DMS53 (cell line): ENCODE measurements at regions not wholly inside any gene's neighbourhood (a gene's known extent, or its start where the extent isn't known, plus 50 kb on each side); places are given as distances from the start of the nearest gene placed in this dataset.
A peak's percentile ranks its signal among the peaks of the same experiment; 100 is the strongest.

ENCODE experiments used
- DNase-seq: peaks from one replicate; lab custom pipeline; 2025; lab: John Stamatoyannopoulos, UW

GRCh38 chr2:70397186-70397585, 95.3 kb upstream of the FAM136A start:
- no peak for DNase-seq

- DNase-seq, result no peak
These were observed 94.7 kb upstream of the FAM136A start for GRCh38 chr2:70396612-70397011.

- DNase-seq, result no peak
These were observed 92.0 kb upstream of the FAM136A start for GRCh38 chr2:70393881-70394280.

- DNase-seq, result no peak
These were observed 90.1 kb upstream of the FAM136A start for GRCh38 chr2:70391988-70392387.

- no peak for DNase-seq
These were observed 89.4 kb upstream of the FAM136A start for GRCh38 chr2:70391259-70391658.

GRCh38 chr2:70388813-70389212, 86.9 kb upstream of the FAM136A start:
- no peak for DNase-seq

GRCh38 chr2:70388128-70388527, 86.3 kb upstream of the FAM136A start:
- DNase-seq, result no peak

GRCh38 chr2:70385966-70386595, 84.2 kb upstream of the FAM136A start:
- DNase-seq, result no peak

GRCh38 chr2:70385204-70385603, 83.3 kb upstream of the FAM136A start:
- no peak for DNase-seq

GRCh38 chr2:70381821-70382220, 80.0 kb upstream of the FAM136A start:
- DNase-seq, result no peak

GRCh38 chr2:70381235-70381634, 79.4 kb upstream of the FAM136A start:
- no peak for DNase-seq

- DNase-seq, result no peak
These were observed 78.8 kb upstream of the FAM136A start for GRCh38 chr2:70380621-70381020.

GRCh38 chr2:70374616-70375015, 72.7 kb upstream of the FAM136A start:
- DNase-seq, result no peak

- no peak for DNase-seq
These were observed 69.9 kb upstream of the FAM136A start for GRCh38 chr2:70371753-70372152.

- no peak for DNase-seq
These were observed 67.2 kb upstream of the FAM136A start for GRCh38 chr2:70369082-70369481.

- DNase-seq, result no peak
These were observed 66.7 kb upstream of the FAM136A start for GRCh38 chr2:70368545-70368944.

GRCh38 chr2:70367722-70368323, 66.0 kb upstream of the FAM136A start:
- DNase-seq, result peak; percentile 27

- DNase-seq, result peak; percentile 92
These were observed 60.8 kb upstream of the FAM136A start for GRCh38 chr2:70362661-70363060.

GRCh38 chr2:70360661-70361270, 58.9 kb upstream of the FAM136A start:
- no peak for DNase-seq

- DNase-seq, result no peak
These were observed 55.8 kb upstream of the FAM136A start for GRCh38 chr2:70357684-70358071.

GRCh38 chr2:70356941-70357683, 55.2 kb upstream of the FAM136A start:
- DNase-seq, result no peak

GRCh38 chr2:70354264-70354949, 52.5 kb upstream of the FAM136A start:
- no peak for DNase-seq
